ENCODE measurements at regions not wholly inside any gene's neighbourhood (a gene's known extent, or its start where the extent isn't known, plus 50 kb on each side); places are given as distances from the start of the nearest gene placed in this dataset.

- TF ChIP-seq EP300 (IDR thresholded peaks at IDR 0.05) (no peak), POLR2AphosphoS5 (IDR thresholded peaks at IDR 0.05) (no peak), CTCF (IDR thresholded peaks at IDR 0.05) (no peak), POLR2A (IDR thresholded peaks at IDR 0.05) (no peak)
Observed at GRCh38 chr9:107169796-107170195, 113.3 kb upstream of the RAD23B start.
